ENCODE measurements at regions not wholly inside any gene's neighbourhood (a gene's known extent, or its start where the extent isn't known, plus 50 kb on each side); places are given as distances from the start of the nearest gene placed in this dataset.

DNA sequence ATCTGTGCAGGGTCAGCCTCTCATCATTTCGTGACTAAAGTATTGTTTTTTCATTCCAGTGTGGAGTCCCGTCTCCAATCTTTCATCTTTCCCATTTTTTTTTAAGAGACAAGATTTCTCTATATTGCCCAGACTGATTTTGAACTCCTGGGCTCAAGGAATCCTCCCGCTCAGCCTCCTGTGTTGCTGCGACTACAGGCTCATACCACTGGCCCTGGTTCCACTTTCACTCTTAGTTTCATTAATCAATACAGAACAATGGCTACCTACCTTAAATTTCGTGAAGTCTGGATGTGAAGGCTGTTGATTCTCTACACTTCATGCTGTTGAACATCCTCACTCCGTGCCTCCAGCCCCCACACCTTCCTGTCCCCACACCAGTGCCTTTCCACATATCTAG lies 97.7 kb upstream of the GREM2 start:
- TF ChIP-seq POLR2AphosphoS5 (IDR thresholded peaks at IDR 0.05) = no peak
- TF ChIP-seq, protein P1, sequence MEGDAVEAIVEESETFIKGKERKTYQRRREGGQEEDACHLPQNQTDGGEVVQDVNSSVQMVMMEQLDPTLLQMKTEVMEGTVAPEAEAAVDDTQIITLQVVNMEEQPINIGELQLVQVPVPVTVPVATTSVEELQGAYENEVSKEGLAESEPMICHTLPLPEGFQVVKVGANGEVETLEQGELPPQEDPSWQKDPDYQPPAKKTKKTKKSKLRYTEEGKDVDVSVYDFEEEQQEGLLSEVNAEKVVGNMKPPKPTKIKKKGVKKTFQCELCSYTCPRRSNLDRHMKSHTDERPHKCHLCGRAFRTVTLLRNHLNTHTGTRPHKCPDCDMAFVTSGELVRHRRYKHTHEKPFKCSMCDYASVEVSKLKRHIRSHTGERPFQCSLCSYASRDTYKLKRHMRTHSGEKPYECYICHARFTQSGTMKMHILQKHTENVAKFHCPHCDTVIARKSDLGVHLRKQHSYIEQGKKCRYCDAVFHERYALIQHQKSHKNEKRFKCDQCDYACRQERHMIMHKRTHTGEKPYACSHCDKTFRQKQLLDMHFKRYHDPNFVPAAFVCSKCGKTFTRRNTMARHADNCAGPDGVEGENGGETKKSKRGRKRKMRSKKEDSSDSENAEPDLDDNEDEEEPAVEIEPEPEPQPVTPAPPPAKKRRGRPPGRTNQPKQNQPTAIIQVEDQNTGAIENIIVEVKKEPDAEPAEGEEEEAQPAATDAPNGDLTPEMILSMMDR (IDR thresholded peaks at IDR 0.05) = no peak
